ENCODE measurements at regions not wholly inside any gene's neighbourhood (a gene's known extent, or its start where the extent isn't known, plus 50 kb on each side); places are given as distances from the start of the nearest gene placed in this dataset.

- no peak for TF ChIP-seq CTCF (conservative IDR thresholded peaks at IDR 0.05)
- no peak for TF ChIP-seq EZH2 (IDR thresholded peaks at IDR 0.05; ENCODE audit: low read depth)
Measured at GRCh38 chr2:129907256-129907998, 72.0 kb upstream of the RAB6C start.
